HEK293 (cell line): ENCODE measurements at regions not wholly inside any gene's neighbourhood (a gene's known extent, or its start where the extent isn't known, plus 50 kb on each side); places are given as distances from the start of the nearest gene placed in this dataset.
"Not testable (repeated sequence)": the region's sequence is repeated elsewhere in the genome, so short reads cannot be mapped to it uniquely, and the experiment has no call there.

Experiments used
- CTCF ChIA-PET: fragments of 350-600 bp; formaldehyde crosslinking; extraction: SDS; loops from one replicate; lab custom pipeline; 2021; ENCODE audit warnings: antibody characterized with exemption; lab: Yijun Ruan, JAX
- POLR2A ChIA-PET: fragments of 300-600 bp; formaldehyde crosslinking; extraction: SDS; loops from one replicate; lab custom pipeline; 2020; ENCODE audit warnings: antibody characterized with exemption, inconsistent platforms; lab: Yijun Ruan, JAX
- H3K27ac ChIP-seq: fragments of 200-500 bp; sonication (Bioruptor generic); 2 replicates; pipeline ENCODE4 v1.5.1; 2014; ENCODE audit warnings: low read depth, low read length, control low read depth, inconsistent platforms; ENCODE audit errors: extremely low read depth
- H3K36me3 ChIP-seq, 2 experiments: fragments of 200-500 bp in 1 of 2; sonication (Bioruptor generic) in 1 of 2; 1 replicate in 1 of 2; 2 replicates in 1 of 2; pipeline ENCODE4 v1.5.1; 2014 to 2017; ENCODE audit warnings: inconsistent platforms in 2 of 2, low read length in 2 of 2; ENCODE audit not compliant: control insufficient read depth in 2 of 2, insufficient read depth in 1 of 2
- H3K4me1 ChIP-seq: fragments of 200-500 bp; sonication (Bioruptor generic); 2 replicates; pipeline ENCODE4 v1.5.1; 2014; ENCODE audit warnings: mild to moderate bottlenecking, low read length, inconsistent platforms; ENCODE audit not compliant: control insufficient read depth, insufficient read depth
- H3K4me3 ChIP-seq: 2 replicates; pipeline ENCODE4 v1.5.1; 2011; ENCODE audit warnings: low read depth, mild to moderate bottlenecking, control low read depth, low read length, moderate library complexity
- H3K9me3 ChIP-seq: fragments of 200-500 bp; sonication (Bioruptor generic); 2 replicates; pipeline ENCODE4 v1.5.1; 2014; ENCODE audit warnings: low read depth, low read length, inconsistent platforms; ENCODE audit not compliant: control insufficient read depth, insufficient read depth
- CTCF ChIP-seq: fragments of 450-650 bp; formaldehyde crosslinking; IDR thresholded peaks from 2 replicates; pipeline ENCODE4 v1.5.1; 2016; ENCODE audit warnings: missing biosample characterization, missing genetic modification characterization
- KLF17 ChIP-seq: fragments of 450-650 bp; formaldehyde crosslinking; IDR thresholded peaks from 2 replicates; pipeline ENCODE4 v1.5.1; 2016; ENCODE audit warnings: missing biosample characterization, missing genetic modification characterization
- MYNN ChIP-seq: fragments of 450-650 bp; formaldehyde crosslinking; IDR thresholded peaks from 2 replicates; pipeline ENCODE4 v1.5.1; 2016; ENCODE audit warnings: missing biosample characterization, missing genetic modification characterization, borderline replicate concordance
- PATZ1 ChIP-seq: fragments of 450-650 bp; formaldehyde crosslinking; IDR thresholded peaks from 2 replicates; pipeline ENCODE4 v1.5.1; 2016; ENCODE audit warnings: missing biosample characterization, missing genetic modification characterization
- REST ChIP-seq: fragments of 450-650 bp; formaldehyde crosslinking; IDR thresholded peaks from 2 replicates; pipeline ENCODE4 v1.5.1; 2016; ENCODE audit warnings: missing biosample characterization, missing genetic modification characterization
- SP3 ChIP-seq: fragments of 450-650 bp; formaldehyde crosslinking; IDR thresholded peaks from 2 replicates; pipeline ENCODE4 v1.5.1; 2016; ENCODE audit warnings: missing biosample characterization, missing genetic modification characterization
- WT1 ChIP-seq: fragments of 450-650 bp; formaldehyde crosslinking; IDR thresholded peaks from 2 replicates; pipeline ENCODE4 v1.5.1; 2016; ENCODE audit warnings: missing biosample characterization, missing genetic modification characterization
- ZNF155 ChIP-seq: fragments of 450-650 bp; formaldehyde crosslinking; IDR thresholded peaks from 2 replicates; pipeline ENCODE4 v1.5.1; 2016; ENCODE audit warnings: missing biosample characterization, missing genetic modification characterization
- ZNF211 ChIP-seq: fragments of 450-650 bp; formaldehyde crosslinking; IDR thresholded peaks from 2 replicates; pipeline ENCODE4 v1.5.1; 2016; ENCODE audit warnings: low read depth, missing biosample characterization, missing genetic modification characterization
- ZNF558 ChIP-seq: fragments of 450-650 bp; formaldehyde crosslinking; IDR thresholded peaks from 2 replicates; pipeline ENCODE4 v1.5.1; 2016; ENCODE audit warnings: missing biosample characterization, missing genetic modification characterization
- ZNF654 ChIP-seq: fragments of 450-650 bp; formaldehyde crosslinking; IDR thresholded peaks from 2 replicates; pipeline ENCODE4 v1.5.1; 2016; ENCODE audit warnings: low read depth, missing biosample characterization, missing genetic modification characterization
- ZNF660 ChIP-seq: fragments of 450-650 bp; IDR thresholded peaks from 2 replicates; pipeline ENCODE4 v1.5.1; 2018; ENCODE audit warnings: missing biosample characterization, mild to moderate bottlenecking, missing genetic modification characterization

- CTCF ChIA-PET = interaction anchor here (0.5 to 2.6 kb wide), 29 partner anchors 9 to 1390 kb away, joined by 3 to 32 read pairs (median 4); no protein-coding TSS in a partner anchor
- Histone ChIP-seq H3K9me3 (no peaks in the 10 kb centered on the region), H3K4me1 (no peaks in the 10 kb centered on the region), H3K27ac (no peak overlapping the region), H3K36me3 (no peaks in the 10 kb centered on the region), H3K4me3 (no peak overlapping the region)
- peak; percentile 53 for TF ChIP-seq ZNF654
- no peak for TF ChIP-seq PATZ1 (tag by site-specific recombination)
- POLR2A ChIA-PET = interaction anchor here (0.6 kb wide), 1 partner anchor 1852 kb away, joined by 11 read pairs; no protein-coding TSS in a partner anchor
Measured at GRCh38 chr10:37495415-37495814, 362.0 kb downstream of the ZNF248 start.

- CTCF ChIA-PET, H3K4me1 ChIP-seq, H3K4me3 ChIP-seq, POLR2A ChIA-PET, H3K27ac ChIP-seq, H3K9me3 ChIP-seq, H3K36me3 ChIP-seq: not testable (repeated sequence)
Measured at GRCh38 chr10:37493185-37493796, 364.1 kb downstream of the ZNF248 start.

- POLR2A ChIA-PET = no interaction called here
- CTCF ChIA-PET = interaction anchor here (0.9 kb wide), 1 partner anchor 602 kb away, joined by 4 read pairs; no protein-coding TSS in a partner anchor
- TF ChIP-seq ZNF155 (tag by site-specific recombination) (no peak), ZNF558 (tag by site-specific recombination) (no peak), ZNF211 (tag by site-specific recombination) (no peak), ZNF660 (tag by site-specific recombination) (no peak), SP3 (tag by site-specific recombination) (no peak), CTCF (tag by site-specific recombination) (no peak), MYNN (tag by site-specific recombination) (no peak), KLF17 (tag by site-specific recombination) (no peak), REST (tag by site-specific recombination) (no peak), WT1 (no peak)
- Histone ChIP-seq H3K36me3 (no peaks in the 10 kb centered on the region), H3K9me3 (no peaks in the 10 kb centered on the region), H3K4me1 (no peaks in the 10 kb centered on the region), H3K27ac (no peak overlapping the region), H3K4me3 (no peak overlapping the region)
Measured at GRCh38 chr10:37490266-37490665, 364.9 kb downstream of the ANKRD30A start.
